Fibroblast of pulmonary artery (primary cell): ENCODE measurements at regions not wholly inside any gene's neighbourhood (a gene's known extent, or its start where the extent isn't known, plus 50 kb on each side); places are given as distances from the start of the nearest gene placed in this dataset.

Experiments
- DNase-seq: peaks from one replicate; pipeline ENCODE4 v3.0.0-alpha.2; 2010; ENCODE audit warnings: low read depth
- H3K4me3 ChIP-seq: replicated peaks from 2 replicates; pipeline ENCODE4 v1.5.1; 2011; ENCODE audit warnings: low read depth, mild to moderate bottlenecking, control low read depth, low read length, moderate library complexity
- CTCF ChIP-seq: IDR thresholded peaks from 2 replicates; pipeline ENCODE4 v1.5.1; 2011; ENCODE audit warnings: mild to moderate bottlenecking, control low read depth, low read length, inconsistent platforms; ENCODE audit errors: missing control alignments

- TF ChIP-seq CTCF: no peak
- no peak for DNase-seq
- no peak overlapping the region for H3K4me3 ChIP-seq
These were observed 127.4 kb downstream of the MGST1 start for GRCh38 chr12:16474801-16475200.

DNA sequence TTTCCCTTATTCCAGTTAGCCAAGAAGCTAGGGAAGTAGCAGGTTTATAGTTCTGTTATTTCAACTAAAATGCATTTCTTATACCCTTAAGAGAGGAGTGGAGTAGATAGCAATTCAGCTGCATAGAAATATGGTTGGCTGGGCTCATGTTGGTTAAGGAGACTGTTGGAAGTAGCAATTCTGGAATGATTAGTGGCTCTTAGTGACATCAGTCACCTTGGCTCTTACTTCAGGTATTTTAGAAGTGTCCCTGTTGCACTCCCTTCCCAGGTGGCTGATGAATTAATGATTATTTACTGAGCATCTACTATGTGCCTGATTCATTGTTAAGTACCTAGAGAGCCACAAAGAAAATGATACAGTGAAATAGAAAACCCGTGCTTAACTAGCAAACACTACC is 128.1 kb downstream of the MGST1 start:
- no peak for TF ChIP-seq CTCF
- H3K4me3 ChIP-seq: no peak overlapping the region

DNA sequence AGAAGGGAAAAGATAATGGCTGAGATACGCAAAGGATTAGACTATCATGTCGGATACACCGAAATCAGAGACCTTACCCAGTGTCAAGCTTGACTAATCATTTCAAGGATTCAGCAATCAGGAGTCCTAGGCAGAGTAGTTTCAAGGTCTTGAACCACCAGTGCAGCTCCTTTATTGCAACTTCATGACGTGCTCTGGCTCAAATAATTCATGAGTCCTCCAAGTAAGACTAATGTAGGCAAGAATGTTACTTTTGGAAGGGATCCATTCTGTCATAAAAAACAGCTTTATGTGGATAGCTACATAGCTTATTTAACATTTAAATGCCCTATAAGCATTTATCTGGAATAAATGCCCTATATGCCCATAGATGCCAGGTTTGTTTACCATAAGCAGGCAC is 123.2 kb downstream of the LMO3 start:
- TF ChIP-seq CTCF: no peak
- no peak for DNase-seq
- no peak overlapping the region for H3K4me3 ChIP-seq

More for the DNA sequence above, 128.1 kb downstream of the MGST1 start:
- DNase-seq: no peak

DNA sequence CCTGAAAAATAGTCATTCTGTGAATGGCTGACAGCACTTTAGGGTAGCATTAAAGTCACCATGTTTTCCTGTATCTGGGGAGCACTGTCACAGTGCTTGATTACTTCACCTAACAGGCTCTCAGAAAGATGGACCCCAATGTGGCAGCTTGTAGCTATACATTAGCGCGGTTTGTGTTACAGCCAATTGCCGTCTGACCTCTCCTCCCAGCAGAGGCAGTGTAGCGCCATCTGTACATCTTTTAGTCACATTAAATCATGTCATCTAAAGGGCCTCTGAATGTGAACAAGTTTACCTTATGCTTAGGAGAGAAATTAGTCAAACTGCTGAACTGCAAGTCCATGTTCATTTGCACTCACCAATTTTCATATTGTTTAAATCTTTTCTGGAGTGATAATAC is 113.7 kb downstream of the LMO3 start:
- DNase-seq: no peak
- no peak overlapping the region for H3K4me3 ChIP-seq
- no peak for TF ChIP-seq CTCF

DNA sequence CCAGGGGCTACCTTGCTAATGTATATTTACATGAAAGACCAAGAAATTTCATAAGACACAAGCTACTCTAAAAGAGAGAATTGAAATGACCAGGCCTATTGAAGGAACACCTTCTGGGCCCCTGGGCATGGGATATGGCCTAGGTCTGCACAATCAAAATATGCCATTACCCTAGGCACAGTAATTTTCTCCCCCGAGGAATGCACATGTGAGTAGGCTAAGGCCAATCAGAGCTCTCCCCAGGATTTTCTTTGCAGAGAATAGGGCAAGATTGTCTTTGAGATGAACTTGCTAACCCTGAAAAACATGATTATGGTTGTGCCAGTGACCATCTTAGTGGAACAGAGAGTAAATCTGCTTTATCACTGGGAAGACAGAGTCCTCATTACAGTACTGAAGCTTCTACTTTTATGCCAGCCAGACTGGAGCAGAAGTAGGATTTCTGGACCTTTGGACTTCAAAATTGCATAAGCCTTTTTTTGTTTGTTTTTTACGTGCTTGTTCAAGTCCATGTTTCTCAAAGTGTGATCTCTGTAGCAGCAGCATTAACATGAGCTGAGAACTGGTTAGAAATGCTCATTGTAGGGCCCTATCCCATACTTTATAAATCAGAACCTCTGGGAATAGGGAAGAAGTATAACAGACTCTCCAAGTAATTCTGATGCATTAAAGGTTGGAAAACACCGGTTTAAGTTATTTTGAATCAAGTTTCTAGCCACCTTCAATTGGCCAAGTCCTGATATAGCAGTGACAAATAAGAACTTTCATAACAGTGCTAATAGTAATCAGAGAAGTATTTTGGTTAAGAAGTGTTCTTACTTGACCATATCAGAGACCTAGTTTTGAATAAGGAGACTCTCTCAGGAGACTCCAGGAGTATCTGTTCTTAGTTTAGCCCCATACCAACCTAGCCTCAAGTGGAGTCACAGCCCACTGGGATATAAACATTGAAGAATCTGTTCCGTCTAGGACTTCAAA is 112.9 kb downstream of the LMO3 start:
- no peak for TF ChIP-seq CTCF
- H3K4me3 ChIP-seq: no peak overlapping the region
- no peak for DNase-seq

DNA sequence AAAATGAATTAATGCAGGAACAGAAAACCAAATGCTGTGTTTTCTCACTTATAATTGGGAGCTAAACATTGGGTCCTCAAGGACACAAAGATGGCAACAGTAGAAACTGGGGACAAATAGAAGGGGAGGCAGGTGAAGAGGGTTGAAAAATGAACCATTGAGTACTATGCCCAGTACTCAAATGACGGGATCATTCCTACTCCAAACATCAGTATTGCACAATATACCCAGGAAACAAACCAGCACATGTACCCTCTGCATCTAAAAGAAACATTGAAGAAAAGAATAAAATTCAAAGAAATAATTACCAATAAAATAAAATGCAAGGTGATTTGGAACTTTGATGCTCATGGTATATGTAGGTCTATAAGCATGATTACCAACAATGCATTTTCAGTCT is 110.8 kb downstream of the LMO3 start:
- no peak overlapping the region for H3K4me3 ChIP-seq
- TF ChIP-seq CTCF: no peak
- no peak for DNase-seq
